ENCODE measurements at regions not wholly inside any gene's neighbourhood (a gene's known extent, or its start where the extent isn't known, plus 50 kb on each side); places are given as distances from the start of the nearest gene placed in this dataset.

- TF ChIP-seq TAF1 (IDR thresholded peaks at IDR 0.05; ENCODE audit: borderline replicate concordance, insufficient read depth, low read length) (no peak), POLR2AphosphoS5 (IDR thresholded peaks at IDR 0.05; ENCODE audit: low read depth, low read length) (no peak), FOXP2 (optimal IDR thresholded peaks at IDR 0.05; ENCODE audit: borderline replicate concordance, extremely low read depth, extremely low read length, insufficient read depth) (no peak)
- TF ChIP-seq, protein P1, sequence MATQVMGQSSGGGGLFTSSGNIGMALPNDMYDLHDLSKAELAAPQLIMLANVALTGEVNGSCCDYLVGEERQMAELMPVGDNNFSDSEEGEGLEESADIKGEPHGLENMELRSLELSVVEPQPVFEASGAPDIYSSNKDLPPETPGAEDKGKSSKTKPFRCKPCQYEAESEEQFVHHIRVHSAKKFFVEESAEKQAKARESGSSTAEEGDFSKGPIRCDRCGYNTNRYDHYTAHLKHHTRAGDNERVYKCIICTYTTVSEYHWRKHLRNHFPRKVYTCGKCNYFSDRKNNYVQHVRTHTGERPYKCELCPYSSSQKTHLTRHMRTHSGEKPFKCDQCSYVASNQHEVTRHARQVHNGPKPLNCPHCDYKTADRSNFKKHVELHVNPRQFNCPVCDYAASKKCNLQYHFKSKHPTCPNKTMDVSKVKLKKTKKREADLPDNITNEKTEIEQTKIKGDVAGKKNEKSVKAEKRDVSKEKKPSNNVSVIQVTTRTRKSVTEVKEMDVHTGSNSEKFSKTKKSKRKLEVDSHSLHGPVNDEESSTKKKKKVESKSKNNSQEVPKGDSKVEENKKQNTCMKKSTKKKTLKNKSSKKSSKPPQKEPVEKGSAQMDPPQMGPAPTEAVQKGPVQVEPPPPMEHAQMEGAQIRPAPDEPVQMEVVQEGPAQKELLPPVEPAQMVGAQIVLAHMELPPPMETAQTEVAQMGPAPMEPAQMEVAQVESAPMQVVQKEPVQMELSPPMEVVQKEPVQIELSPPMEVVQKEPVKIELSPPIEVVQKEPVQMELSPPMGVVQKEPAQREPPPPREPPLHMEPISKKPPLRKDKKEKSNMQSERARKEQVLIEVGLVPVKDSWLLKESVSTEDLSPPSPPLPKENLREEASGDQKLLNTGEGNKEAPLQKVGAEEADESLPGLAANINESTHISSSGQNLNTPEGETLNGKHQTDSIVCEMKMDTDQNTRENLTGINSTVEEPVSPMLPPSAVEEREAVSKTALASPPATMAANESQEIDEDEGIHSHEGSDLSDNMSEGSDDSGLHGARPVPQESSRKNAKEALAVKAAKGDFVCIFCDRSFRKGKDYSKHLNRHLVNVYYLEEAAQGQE (IDR thresholded peaks at IDR 0.05; ENCODE audit: insufficient read depth in 1 of 2, low read depth in 2 of 2, low read length in 2 of 2): no peak
Measured at GRCh38 chr9:88697764-88698432, 162.9 kb downstream of the NXNL2 start.

Measured in PFSK-1 (cell line).